ENCODE measurements at regions not wholly inside any gene's neighbourhood (a gene's known extent, or its start where the extent isn't known, plus 50 kb on each side); places are given as distances from the start of the nearest gene placed in this dataset.

DNA sequence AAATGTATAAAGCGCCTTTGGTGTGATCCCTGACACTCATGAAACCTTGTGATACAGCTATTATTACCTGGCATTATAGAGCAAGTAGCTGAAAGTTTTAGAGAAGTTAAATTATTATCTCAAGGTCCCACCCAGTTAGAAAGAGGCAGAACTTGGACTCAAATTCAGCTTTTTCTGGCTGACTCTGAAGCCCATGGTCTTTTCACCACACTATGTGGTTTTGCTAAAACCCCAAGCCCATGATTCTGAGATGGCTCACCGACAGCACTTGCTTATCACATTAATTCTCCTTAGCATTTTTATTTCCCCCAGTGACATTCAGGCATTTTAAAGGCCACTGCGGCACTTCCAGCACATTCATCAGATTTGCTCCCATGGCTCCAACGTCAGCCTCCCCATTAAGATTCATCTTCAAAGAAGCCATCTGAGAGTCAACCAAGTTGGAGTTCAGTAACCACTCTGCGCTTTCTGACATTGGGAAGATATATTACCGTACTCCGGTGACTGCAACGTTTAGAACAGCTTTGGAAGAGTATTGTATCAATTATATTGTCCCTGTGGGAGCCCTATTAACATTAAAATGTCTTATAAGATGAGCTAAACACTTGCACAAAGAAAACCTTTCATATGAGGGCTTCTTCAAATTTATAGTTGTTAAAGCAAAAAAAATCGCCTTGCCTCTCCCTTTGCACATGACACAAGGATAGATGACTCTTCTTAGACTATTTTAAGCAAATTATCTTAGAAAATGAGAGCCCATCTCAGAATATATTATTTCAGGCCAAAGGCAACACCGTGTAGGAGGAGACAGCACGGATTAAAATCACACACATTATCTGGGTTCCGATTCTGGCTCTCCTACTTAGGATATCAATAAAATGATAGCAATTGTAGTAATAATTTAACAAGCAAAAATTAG is 638.1 kb downstream of the ACTL7B start:
- TF ChIP-seq NR2F2 (IDR thresholded peaks at IDR 0.05) (no peak), FOXA2 (IDR thresholded peaks at IDR 0.05) (no peak), JUND (IDR thresholded peaks at IDR 0.05) (no peak), YY1 (IDR thresholded peaks at IDR 0.05) (no peak), RXRA (IDR thresholded peaks at IDR 0.05) (no peak), RAD21 (IDR thresholded peaks at IDR 0.05) (no peak), EGR1 (IDR thresholded peaks at IDR 0.05; ENCODE audit: low read depth in 2 of 2) (no peak)
- TF ChIP-seq, protein P1, sequence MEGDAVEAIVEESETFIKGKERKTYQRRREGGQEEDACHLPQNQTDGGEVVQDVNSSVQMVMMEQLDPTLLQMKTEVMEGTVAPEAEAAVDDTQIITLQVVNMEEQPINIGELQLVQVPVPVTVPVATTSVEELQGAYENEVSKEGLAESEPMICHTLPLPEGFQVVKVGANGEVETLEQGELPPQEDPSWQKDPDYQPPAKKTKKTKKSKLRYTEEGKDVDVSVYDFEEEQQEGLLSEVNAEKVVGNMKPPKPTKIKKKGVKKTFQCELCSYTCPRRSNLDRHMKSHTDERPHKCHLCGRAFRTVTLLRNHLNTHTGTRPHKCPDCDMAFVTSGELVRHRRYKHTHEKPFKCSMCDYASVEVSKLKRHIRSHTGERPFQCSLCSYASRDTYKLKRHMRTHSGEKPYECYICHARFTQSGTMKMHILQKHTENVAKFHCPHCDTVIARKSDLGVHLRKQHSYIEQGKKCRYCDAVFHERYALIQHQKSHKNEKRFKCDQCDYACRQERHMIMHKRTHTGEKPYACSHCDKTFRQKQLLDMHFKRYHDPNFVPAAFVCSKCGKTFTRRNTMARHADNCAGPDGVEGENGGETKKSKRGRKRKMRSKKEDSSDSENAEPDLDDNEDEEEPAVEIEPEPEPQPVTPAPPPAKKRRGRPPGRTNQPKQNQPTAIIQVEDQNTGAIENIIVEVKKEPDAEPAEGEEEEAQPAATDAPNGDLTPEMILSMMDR (IDR thresholded peaks at IDR 0.05; ENCODE audit: low read depth, low read length, missing input control), result no peak
- WGBS, result 85% methylated on average over 12 of the region's 12 CpGs
- Histone ChIP-seq H3K4me3 (ENCODE audit: low read depth in 1 of 3, low read length in 3 of 3) (no peak overlapping the region), H3K4me1 (ENCODE audit: control insufficient read depth in 4 of 4, insufficient read depth in 4 of 4, low read length in 3 of 4) (no peaks in the 10 kb centered on the region), H3K36me3 (ENCODE audit: control insufficient read depth in 4 of 4, insufficient read depth in 3 of 4, low read depth in 1 of 4, low read length in 3 of 4) (no peaks in the 10 kb centered on the region), H3K27me3 (ENCODE audit: control insufficient read depth in 4 of 4, insufficient read depth in 4 of 4, low read length in 3 of 4) (no peaks in the 10 kb centered on the region), H3K9ac (ENCODE audit: low read depth in 1 of 2, low read length in 2 of 2) (no peak overlapping the region), H3K9me3 (ENCODE audit: control insufficient read depth in 4 of 4, low read length in 3 of 4) (no peaks in the 10 kb centered on the region), H3K27ac (ENCODE audit: low read depth in 1 of 2, low read length in 2 of 2) (no peak overlapping the region)
- no peak for DNase-seq (ENCODE audit: low spot score)

GRCh38 chr9:108213511-108213910 is 642.3 kb downstream of the ACTL7B start:
- DNase-seq (ENCODE audit: low spot score), result no peak
- H3K27me3 ChIP-seq (ENCODE audit: control insufficient read depth in 4 of 4, insufficient read depth in 4 of 4, low read length in 3 of 4), result no peaks in the 10 kb centered on the region
- H3K4me3 ChIP-seq (ENCODE audit: low read depth in 1 of 3, low read length in 3 of 3), result no peak overlapping the region
- H3K4me1 ChIP-seq (ENCODE audit: control insufficient read depth in 4 of 4, insufficient read depth in 4 of 4, low read length in 3 of 4), result no peaks in the 10 kb centered on the region
- no peak overlapping the region for H3K9ac ChIP-seq (ENCODE audit: low read depth in 1 of 2, low read length in 2 of 2)
- no peaks in the 10 kb centered on the region for H3K9me3 ChIP-seq (ENCODE audit: control insufficient read depth in 4 of 4, low read length in 3 of 4)
- WGBS, result 73% methylated on average over 2 of the region's 2 CpGs
- no peaks in the 10 kb centered on the region for H3K36me3 ChIP-seq (ENCODE audit: control insufficient read depth in 4 of 4, insufficient read depth in 3 of 4, low read depth in 1 of 4, low read length in 3 of 4)
- H3K27ac ChIP-seq (ENCODE audit: low read depth in 1 of 2, low read length in 2 of 2), result no peak overlapping the region
- TF ChIP-seq EGR1 (IDR thresholded peaks at IDR 0.05; ENCODE audit: low read depth in 2 of 2), result no peak
- TF ChIP-seq ATF3 (IDR thresholded peaks at IDR 0.05), result no peak
- no peak for TF ChIP-seq REST (IDR thresholded peaks at IDR 0.05)

GRCh38 chr9:108212184-108212583 is 643.6 kb downstream of the ACTL7B start:
- Histone ChIP-seq H3K4me3 (ENCODE audit: low read depth in 1 of 3, low read length in 3 of 3) (no peak overlapping the region), H3K27ac (ENCODE audit: low read depth in 1 of 2, low read length in 2 of 2) (no peak overlapping the region), H3K9ac (ENCODE audit: low read depth in 1 of 2, low read length in 2 of 2) (no peak overlapping the region), H3K9me3 (ENCODE audit: control insufficient read depth in 4 of 4, low read length in 3 of 4) (no peaks in the 10 kb centered on the region), H3K36me3 (ENCODE audit: control insufficient read depth in 4 of 4, insufficient read depth in 3 of 4, low read depth in 1 of 4, low read length in 3 of 4) (no peaks in the 10 kb centered on the region), H3K27me3 (ENCODE audit: control insufficient read depth in 4 of 4, insufficient read depth in 4 of 4, low read length in 3 of 4) (no peaks in the 10 kb centered on the region), H3K4me1 (ENCODE audit: control insufficient read depth in 4 of 4, insufficient read depth in 4 of 4, low read length in 3 of 4) (no peaks in the 10 kb centered on the region)
- DNase-seq (ENCODE audit: low spot score), result no peak
- WGBS, result 74% methylated on average over 4 of the region's 4 CpGs
- no peak for TF ChIP-seq REST (IDR thresholded peaks at IDR 0.05)
- no peak for TF ChIP-seq SP1 (IDR thresholded peaks at IDR 0.05)
- no peak for TF ChIP-seq EGR1 (IDR thresholded peaks at IDR 0.05; ENCODE audit: low read depth in 2 of 2)
- TF ChIP-seq YY1 (IDR thresholded peaks at IDR 0.05), result no peak
- no peak for TF ChIP-seq MAX (IDR thresholded peaks at IDR 0.05)
- no peak for TF ChIP-seq HNF4G (IDR thresholded peaks at IDR 0.05)
- TF ChIP-seq HNF4A (conservative IDR thresholded peaks at IDR 0.05), result no peak
- no peak for TF ChIP-seq JUND (IDR thresholded peaks at IDR 0.05)
- TF ChIP-seq RXRA (IDR thresholded peaks at IDR 0.05), result no peak
- no peak for TF ChIP-seq GABPA (IDR thresholded peaks at IDR 0.05 in 1 of 2, conservative IDR thresholded peaks at IDR 0.05 in 1 of 2)
